DMS53 treated with DMSO at 0.1 percent for 48 hours (cell line): ENCODE measurements at regions not wholly inside any gene's neighbourhood (a gene's known extent, or its start where the extent isn't known, plus 50 kb on each side); places are given as distances from the start of the nearest gene placed in this dataset.

ENCODE experiments used
- DNase-seq: peaks from one replicate; lab custom pipeline; 2025; ENCODE audit not compliant: unreplicated experiment; lab: John Stamatoyannopoulos, UW

DNA sequence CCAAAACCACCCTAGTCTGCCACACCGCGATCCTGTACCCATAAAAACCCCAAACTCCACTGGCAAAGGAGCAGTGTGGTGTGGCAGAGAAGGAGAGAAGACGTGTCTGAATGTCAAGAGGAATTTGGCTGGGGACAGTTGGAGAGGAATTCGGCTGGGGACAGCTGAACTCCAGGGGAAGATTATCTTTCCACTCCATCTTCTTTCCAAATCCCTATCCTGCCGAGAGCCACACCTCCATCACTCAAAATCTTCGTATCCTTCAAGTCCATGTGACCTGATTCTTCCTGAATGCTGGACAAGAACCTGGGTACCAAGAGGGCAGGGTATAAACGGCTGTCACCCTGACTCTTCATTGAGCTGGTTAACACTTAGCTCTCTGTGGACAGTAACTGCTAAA lies 448.1 kb downstream of the ARHGEF28 start:
- DNase-seq, result no peak

DNA sequence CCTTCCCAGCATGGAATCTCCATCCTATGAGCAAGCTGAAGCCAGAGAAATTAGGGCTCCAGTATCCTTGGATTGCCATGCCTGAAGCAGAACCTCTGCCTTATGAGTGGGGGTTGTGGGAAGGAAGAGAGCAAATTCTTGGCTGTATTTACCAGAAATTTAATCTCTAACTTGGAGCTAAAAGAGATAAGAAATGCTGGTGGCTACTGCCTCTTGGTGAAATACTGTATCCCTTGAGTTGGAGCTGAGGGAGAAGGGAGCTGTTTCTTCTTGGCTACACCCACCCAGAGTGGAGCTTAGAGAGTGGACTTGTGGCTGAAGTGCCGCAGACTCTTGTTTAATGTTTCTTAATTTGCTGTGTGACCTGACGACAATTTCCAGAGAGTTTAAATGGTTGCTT lies 447.3 kb downstream of the ARHGEF28 start:
- no peak for DNase-seq

DNA sequence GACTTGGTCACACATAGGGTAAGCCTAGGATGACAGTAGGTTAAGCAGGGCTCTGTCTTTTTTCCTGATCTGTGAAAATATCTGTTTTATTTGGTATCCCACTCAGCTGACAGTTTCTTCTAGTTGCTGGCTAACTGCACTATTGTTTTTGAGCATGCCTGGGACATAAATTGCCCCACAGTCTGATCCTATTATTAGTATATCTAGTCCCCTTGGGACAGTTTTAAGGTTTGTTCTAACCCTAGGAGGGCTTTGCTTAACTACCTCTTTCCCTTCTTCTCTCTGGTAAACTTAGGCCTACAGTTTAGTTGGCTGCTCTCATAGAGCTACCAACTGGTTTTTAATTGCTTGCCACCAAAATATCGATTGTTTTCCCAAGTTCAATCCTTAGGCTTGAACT lies 446.6 kb downstream of the ARHGEF28 start:
- DNase-seq, result no peak

DNA sequence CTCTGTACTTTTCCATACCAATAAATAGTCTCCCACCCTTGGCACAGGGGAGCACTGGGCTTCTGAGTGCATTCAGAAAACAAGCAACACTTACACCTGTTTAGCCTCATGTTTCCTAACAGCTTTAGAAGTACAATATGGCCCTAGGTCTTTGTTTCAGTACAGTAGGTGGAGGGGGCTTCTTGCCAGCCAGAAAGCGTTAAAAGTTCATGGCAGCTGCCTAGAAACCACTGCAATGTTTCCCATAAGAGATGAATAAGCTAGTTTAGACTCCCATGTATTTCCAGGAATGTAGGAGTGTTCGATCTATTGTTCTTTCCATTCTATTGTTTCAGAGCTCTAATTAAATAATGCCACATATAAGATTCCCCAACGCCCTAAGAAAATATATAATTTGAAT lies 444.8 kb downstream of the ARHGEF28 start:
- DNase-seq, result no peak

DNA sequence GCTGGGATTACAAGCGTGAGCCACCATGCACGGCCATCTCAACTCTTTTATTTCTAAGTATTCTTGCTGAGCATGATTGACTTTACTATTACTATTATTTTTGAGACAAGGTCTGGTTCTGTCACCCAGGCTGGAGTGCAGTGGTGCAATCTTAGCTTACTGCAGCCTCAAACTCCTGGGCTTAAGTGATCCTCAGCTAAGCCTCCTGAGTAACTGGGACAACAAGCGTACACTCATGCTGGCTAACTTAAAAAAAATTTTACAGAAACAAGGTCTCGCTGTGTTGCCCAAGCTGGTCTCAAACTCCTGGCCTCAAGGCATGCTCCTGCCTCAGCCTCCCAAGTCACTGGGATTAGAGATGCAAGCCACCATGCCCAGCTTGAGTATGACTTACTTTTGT lies 443.7 kb downstream of the ARHGEF28 start:
- no peak for DNase-seq

DNA sequence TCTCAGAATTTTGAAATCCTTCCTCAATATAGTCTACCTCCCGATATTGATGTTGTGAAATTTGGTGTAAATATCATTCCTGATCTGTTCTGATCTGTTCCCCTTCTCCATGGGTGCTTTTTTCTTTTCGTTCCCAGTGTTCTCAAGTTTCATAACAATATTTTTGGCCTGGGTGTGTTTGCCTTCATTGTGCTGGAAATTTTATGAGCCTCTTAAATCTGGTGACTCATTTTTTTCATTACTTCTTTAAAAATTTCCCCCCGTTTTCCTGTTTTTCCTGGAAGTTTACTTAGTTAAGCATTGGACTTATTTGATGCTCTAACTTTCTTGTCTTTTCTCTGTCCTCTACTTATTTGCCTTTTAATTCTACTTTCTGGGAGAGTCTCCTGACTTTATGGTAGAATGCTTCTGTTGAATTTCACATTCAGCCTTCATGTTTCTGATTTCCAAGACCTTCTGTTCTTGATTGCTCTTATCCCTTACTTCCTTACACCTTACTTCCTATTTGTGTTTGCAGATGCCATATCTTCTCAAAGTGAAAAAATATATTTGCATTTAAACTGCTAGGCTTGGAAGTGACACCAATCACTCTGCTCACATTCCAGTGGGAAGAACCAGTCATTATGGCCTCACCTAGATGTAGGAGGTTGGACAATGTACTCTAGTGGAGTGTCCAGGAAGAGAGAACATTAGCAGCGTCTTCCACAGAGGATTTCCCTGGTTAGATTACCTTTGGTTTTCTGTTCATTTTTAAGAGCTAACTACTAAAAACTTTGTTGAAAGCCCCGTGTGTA lies 441.9 kb downstream of the ARHGEF28 start:
- DNase-seq, result no peak

DNA sequence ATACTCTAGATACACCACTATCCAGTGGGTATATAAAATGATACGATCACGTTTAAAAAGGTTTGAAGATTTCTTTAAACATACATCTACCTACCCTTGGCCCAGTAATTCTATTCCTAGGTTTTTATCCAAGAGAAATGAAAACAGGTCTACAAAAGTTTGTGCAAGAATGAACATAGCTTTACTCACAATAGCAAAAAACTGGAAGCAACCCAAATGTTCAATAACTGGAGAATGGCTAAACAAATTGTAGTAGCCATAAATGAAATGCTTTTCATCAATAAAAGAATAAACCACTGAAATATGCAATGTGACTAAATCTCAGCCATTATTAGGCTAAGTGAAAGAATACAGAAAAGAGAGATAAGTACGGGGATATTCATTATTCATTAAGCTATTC lies 438.9 kb downstream of the ARHGEF28 start:
- DNase-seq, result no peak

DNA sequence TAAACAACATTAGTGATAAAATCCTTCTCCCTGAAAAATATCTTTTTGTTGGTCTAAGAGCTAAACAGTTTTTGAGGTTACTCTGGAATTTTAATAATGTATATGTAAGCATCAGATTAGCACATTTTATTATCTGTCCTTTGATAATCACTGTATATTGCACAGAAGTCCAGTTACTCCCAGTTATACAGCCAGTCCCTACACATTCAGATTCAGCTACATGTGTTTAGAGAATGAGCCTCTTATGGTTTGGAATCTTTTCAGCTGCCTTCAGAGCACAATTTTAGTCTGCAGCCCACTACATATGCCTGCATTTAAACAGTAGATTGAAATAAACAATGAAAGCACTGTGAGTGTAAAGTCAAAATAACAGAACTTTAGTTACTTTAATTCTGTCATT lies 438.2 kb downstream of the ARHGEF28 start:
- DNase-seq, result no peak

DNA sequence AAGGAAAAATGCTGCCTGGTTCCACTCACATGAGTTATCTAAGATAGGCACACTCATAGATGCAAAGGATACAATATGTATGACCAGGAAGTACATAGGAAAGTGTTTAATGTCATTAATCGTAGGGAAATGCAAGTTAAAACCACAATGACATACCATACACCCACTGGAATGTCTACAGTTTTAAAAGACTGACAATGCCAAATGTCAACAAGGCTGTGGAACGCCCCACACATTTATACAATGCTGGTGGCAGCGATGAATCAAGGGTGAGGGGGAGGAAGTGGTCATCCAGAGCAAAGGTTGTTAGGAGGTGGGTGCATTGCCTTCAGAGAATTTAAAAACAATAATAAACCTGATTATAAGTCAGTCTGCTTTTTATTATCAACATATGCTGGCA lies 437.8 kb downstream of the ARHGEF28 start:
- no peak for DNase-seq

DNA sequence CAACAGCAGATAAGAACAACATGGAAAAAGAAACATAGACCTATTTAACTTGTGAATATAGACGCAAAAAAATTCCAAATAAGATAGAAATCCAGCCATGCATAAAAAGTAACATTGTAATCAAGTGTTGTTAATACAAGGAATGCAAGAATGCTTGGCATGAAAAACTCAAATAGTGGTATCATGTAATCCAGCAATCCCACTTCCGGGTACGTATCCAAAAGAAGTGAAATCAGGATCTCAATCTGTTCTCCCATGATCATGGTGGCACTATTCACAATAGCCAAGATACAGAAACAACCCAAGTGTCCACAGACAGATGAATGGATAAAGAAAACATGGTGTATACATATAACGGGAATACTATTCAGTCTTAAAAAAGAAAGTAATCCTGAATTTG lies 437.4 kb downstream of the ARHGEF28 start:
- DNase-seq, result no peak

DNA sequence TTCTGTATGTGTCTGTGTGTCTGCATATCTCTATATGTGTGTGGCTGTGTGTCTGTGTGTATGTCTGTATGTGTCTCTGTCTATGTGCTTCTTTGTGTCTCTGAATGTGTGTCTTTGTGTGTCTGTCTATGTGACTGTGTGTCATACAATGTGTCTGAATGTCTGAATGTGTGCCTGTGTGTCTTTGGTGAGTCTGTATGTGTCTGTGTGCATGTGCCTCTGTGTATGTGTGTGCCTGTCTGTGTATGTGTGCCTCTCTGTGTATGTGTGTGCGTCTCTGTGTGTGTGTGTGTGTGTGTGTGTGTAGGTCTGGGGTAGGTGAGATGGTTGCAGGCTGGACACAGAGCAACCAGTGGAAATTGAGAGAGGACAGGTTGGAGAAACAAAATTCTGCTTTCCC lies 435.3 kb downstream of the ARHGEF28 start:
- DNase-seq, result no peak

DNA sequence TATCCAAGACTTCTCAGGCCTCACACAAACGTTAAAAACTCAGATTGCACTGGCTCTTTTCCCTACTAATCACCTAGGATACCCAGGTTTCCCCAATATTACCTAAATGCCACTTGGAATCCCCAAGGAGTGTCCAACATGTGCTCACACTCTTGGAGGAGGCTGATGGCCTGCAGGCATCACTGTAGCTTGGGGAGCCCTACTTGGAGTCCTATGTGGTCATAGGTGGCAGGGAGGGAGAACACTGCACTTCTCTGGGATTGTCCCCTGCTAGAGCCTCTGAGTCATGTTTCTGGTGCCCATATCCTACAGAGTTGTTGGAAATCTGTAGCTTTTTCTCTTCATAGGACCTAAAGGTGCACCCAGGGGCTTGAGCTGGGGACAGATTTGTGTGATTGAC lies 433.7 kb downstream of the ARHGEF28 start:
- no peak for DNase-seq

DNA sequence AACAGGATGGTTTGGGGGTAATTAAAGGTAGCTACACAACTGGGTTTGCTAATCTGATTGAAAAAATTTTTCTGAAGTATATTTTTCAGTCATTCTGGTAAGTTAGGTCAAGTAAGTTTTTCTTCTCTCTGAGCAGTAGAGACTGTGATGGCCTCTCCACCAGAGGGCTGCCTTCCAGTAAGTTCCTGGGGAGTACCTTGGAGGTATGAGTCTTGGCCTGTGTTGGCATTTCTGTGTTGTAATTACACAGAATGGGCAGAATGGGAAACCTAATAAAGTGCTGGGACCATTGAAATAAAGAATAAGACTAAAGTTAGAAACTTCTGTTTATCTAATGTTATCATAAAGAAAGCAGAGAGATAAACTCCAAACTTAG lies 430.8 kb downstream of the ARHGEF28 start:
- DNase-seq, result no peak

DNA sequence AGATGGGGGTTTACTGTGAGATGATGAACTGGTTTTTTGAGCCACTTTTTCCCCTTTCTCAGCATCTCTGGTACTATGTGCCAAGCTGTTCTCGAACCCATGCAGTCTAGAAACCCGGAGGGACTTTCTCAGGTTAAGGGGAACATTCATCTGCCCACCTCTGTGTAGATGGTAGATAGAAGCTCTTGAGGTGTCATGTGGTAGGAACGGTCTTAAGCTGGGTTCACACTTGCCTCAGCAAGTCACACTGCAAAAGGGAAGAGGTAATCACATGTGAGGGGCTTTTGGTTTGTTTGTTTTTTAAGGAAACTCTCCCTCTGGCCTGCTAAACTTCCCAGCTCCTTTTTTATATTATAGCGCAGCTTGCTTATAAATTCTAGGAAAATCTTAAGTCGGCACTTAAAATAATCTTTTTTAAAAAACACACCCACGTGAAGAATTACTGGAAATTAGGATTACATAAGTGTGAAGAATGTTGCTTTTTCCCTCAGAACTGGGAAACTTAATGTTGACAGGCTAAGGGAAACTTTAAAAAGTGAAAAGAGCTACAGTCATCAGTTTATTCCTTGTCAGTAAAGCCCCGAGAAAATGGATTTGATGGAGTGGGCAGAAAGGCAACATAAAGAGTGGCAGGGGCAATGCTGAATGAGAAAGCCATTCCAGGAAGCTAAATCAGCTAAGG lies 430.3 kb downstream of the ARHGEF28 start:
- no peak for DNase-seq

DNA sequence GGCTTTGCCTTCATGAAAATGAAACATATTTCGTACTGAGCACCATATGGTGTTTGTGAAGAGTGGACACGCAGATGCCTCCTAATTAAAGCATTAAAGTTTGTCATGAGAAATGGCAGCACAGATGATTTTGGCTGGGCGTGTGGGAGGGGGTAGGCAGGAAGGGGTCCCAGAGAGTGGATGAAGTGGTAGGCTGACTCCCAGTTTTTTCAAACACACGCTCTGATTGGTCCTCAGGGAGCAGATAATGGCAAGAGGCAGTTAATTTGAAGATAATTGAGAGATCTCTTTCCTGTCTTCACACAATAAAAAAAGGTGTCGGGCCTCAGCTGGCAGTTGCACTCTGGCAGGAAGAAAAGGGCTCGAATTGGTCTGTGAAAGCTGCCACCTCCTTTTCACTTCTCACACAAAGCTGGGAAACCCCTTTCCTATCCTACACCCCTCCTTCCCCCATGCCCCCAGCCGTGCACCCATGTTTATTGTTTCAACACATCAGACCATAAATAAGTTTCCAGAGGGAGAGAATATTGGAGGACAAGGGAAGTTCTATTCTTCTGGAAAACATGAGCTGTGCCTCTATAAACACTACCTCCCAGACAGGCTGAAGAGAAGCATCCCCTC lies 429.6 kb downstream of the ARHGEF28 start:
- DNase-seq, result no peak

DNA sequence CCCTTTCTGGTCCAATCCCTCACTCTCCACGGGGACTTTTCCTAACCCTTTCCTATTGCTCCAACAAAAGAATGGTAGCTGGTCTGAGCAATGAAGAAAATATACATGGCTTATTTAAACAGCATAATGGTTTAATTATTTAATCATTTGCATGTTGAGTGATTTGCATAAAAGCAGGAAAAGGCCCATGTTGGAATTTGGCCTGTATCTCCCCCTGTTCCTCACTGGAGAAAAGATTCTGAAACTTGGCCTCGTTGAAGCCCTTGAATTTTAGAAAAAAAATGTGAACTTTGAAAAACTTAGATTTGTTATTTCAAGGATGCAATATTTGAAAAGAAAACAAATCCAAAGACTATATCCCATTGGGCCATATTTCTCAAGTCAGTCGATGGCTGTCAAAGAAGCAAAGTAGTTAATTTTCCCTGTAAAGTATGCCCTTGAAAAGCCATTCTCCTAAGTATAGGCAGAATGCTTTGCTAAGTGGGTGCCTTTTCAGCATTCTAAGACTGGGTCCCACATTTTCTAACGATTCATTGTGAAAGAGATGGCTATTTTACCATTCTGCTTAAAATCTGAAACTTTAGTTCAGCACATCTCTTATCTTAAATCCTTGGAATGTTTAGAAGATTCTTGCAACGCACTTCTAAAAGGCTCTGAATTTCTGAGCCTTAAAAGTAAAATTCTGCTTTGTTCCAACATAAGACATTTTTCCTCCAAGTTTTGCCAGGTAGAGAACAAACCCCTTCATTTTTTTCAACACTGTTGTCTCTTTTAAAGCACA lies 428.8 kb downstream of the ARHGEF28 start:
- DNase-seq, result no peak

DNA sequence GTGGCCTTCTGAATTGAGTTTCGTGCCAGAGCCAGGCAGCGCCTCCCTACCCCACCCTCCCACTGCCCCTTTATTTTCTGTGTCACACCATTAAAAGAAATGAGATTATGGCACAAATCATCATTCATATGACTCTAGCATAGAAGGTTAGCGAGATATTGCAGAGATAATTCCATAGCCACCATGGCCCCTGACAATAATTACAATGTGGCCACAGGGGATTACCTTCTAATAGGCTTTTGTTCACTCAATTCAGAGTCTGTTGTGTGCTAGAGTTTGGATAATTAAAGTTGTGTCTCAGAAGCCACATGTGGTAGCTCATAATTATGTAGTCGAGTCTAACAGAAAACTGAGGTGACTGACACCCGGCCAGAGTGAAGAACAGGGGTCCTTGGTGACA lies 428.1 kb downstream of the ARHGEF28 start:
- DNase-seq, result no peak

DNA sequence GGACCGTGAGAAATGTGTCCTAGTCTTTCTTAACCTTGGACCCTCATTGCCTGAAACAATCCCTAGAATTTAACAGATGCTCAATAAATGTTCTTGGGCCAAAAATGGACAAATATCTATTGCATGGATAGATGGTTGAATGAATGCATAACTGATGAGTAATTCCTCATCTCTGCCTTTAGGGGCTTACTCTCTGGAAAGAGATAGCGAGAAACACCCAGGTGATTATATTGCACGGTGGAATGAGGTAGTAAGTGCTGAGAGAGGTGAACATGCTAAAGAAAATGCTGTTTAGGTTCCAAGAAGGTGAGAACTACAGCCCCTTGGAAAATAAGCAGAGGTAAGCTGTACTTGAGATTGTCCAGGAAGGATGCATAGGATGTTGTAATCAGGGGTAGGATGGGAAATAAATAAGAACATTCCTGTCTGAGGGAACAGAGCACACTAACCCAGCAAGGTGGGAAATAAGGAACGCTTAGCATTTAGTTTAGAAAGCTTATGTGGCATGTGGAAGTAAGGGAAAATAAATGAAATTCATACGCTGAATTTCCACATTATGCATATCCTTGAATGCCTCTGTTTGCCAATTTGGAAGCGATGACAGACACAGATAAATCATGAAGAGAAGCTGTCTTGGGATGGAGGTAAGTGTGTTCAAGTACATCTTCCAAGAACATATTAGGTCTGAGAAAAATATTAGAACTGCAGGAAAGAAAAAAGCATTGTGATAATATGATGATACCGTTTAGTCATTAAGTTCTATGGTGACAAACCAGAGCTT lies 426.6 kb downstream of the ARHGEF28 start:
- no peak for DNase-seq

DNA sequence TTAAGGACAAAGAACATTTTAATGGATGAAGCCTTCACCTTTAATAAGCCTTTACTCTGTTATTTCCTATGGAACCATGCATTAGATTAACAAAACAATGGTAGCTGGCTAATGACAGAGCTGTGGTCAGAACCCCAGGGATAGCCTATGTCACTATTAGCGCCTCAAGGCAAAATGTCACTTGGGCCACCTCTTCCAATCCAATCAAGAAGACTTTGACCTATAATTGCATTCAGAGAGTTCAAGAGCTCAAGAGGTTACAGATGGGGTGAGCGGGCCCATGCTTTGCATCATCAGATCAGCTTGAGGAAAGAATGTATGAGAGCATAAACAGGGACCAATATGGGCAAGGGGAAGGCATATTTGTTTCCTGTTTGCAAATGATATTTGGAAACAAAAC lies 425.1 kb downstream of the ARHGEF28 start:
- DNase-seq, result no peak

DNA sequence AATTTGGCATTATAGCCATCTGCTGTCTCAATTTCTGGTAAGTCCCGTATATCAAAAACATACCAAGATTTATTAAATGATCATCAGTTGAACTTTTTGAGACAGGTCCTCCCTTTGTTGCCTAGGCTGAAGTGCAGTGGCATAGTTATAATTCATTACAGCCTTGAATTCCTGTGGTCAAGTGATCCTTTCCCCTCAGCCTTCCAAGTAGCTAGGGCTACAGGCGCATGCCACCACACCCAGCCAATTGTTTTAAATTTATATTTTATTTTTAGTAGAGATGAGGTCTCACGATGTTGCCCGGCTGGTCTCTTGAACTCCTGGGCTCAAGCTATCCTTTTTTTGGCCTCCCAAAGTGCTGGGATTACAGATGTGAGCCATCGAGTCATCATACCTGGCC lies 418.9 kb downstream of the ARHGEF28 start:
- no peak for DNase-seq

DNA sequence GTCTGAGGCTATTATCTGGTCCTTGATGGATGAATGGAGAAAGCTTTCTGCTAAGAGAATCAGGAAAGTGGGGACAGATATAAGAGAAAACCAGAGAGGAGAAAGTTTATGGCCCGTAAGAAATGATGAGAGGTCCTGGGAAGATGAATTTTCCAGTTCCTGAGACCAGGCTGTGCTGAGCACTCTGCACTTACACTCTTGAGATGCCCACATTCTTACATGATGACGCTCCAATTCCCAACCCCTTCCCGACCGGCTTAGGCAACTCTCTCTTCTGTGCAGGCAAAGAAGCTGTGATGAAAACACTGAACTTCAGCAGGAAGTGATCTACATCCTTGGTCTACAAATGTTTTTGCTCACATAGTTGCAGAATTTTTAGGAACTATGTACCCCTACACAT lies 417.0 kb downstream of the ARHGEF28 start:
- no peak for DNase-seq
